Suprapubic skin (tissue), 4 donors: ENCODE measurements at regions not wholly inside any gene's neighbourhood (a gene's known extent, or its start where the extent isn't known, plus 50 kb on each side); places are given as distances from the start of the nearest gene placed in this dataset.

Experiments
- CTCF ChIP-seq, 2 donors: fragments of 200-600 bp in 1 of 2; fragments of 450-650 bp in 1 of 2; sonication (generic) in 1 of 2; IDR thresholded peaks; one replicate each; pipeline ENCODE4 v1.5.1; 2016 to 2019; ENCODE audit warnings: antibody characterized with exemption in 2 of 2, mild to moderate bottlenecking in 1 of 2, moderate library complexity in 1 of 2
- EP300 ChIP-seq: sonication (generic); formaldehyde crosslinking; IDR thresholded peaks from one replicate; pipeline ENCODE4 v1.6.1; 2017; ENCODE audit warnings: antibody characterized with exemption
- POLR2AphosphoS5 ChIP-seq, 3 donors: sonication (generic); formaldehyde crosslinking; IDR thresholded peaks; one replicate each; pipeline ENCODE4 v1.6.1; 2017; ENCODE audit warnings: antibody characterized with exemption in 3 of 3

GRCh38 chr2:103172821-103173220, 411.0 kb downstream of the TMEM182 start:
- TF ChIP-seq CTCF (IDR thresholded peaks at IDR 0.05) (no peak), POLR2AphosphoS5 (IDR thresholded peaks at IDR 0.05) (no peak), EP300 (no peak)
